Spleen (tissue), 7 donors: ENCODE measurements at regions not wholly inside any gene's neighbourhood (a gene's known extent, or its start where the extent isn't known, plus 50 kb on each side); places are given as distances from the start of the nearest gene placed in this dataset.
"Not testable (repeated sequence)": the region's sequence is repeated elsewhere in the genome, so short reads cannot be mapped to it uniquely, and the experiment has no call there.

Experiments
- POLR2A ChIP-seq, 3 donors: fragments of 450-650 bp; IDR thresholded peaks; one replicate each; pipeline ENCODE4 v1.5.1; 2017; ENCODE audit warnings: antibody characterized with exemption in 3 of 3, mild to moderate bottlenecking in 1 of 3
- POLR2AphosphoS5 ChIP-seq, 3 donors: sonication (generic); formaldehyde crosslinking; IDR thresholded peaks; one replicate each; pipeline ENCODE4 v1.5.1; 2017; ENCODE audit warnings: antibody characterized with exemption in 3 of 3
- TF ChIP-seq, protein P1 (sequence below), 11 experiments: fragments of 200-600 bp in 7 of 11; fragments of 450-650 bp in 4 of 11; sonication (generic) in 4 of 11; IDR thresholded peaks in 8 of 11; conservative IDR thresholded peaks in 3 of 11; 1 replicate in 7 of 11; 2 replicates in 4 of 11; pipeline versions ENCODE4 v1.4.0 to v1.8.0; 2016 to 2021; ENCODE audit warnings: antibody characterized with exemption in 11 of 11, inconsistent platforms in 4 of 11, mild to moderate bottlenecking in 1 of 11
- donor health status: DM: no; HTN: no; CAD: no; lungs with moderate emphysema.
- donor health status: DM: no; HTN: no; CAD: no.
- donor health status: DM: no; HTN: no; CAD: no.

DNA sequence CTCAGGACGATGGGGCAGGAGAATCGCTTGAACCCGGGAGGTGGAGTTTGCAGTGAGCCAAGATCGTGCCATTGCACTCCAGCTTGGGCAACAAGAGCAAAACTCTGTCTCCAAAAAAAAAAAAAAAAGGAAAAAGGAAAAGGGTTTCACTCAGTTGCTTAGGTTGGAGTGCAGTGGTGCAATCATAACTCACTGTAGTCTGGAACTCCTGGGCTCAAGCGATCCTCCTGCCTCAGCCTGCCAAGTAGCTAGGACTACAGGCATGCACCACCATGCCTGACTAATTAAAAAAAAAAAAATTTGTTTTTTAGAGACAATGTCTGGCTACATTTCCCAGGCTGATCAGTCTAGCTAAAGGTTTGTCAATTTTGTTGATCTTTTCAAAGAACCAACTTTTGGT, 76.7 kb downstream of the TMEM270 start:
- TF ChIP-seq, protein P1, sequence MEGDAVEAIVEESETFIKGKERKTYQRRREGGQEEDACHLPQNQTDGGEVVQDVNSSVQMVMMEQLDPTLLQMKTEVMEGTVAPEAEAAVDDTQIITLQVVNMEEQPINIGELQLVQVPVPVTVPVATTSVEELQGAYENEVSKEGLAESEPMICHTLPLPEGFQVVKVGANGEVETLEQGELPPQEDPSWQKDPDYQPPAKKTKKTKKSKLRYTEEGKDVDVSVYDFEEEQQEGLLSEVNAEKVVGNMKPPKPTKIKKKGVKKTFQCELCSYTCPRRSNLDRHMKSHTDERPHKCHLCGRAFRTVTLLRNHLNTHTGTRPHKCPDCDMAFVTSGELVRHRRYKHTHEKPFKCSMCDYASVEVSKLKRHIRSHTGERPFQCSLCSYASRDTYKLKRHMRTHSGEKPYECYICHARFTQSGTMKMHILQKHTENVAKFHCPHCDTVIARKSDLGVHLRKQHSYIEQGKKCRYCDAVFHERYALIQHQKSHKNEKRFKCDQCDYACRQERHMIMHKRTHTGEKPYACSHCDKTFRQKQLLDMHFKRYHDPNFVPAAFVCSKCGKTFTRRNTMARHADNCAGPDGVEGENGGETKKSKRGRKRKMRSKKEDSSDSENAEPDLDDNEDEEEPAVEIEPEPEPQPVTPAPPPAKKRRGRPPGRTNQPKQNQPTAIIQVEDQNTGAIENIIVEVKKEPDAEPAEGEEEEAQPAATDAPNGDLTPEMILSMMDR (IDR thresholded peaks at IDR 0.05 in 8 of 11, conservative IDR thresholded peaks at IDR 0.05 in 3 of 11), result not testable (repeated sequence)
- not testable (repeated sequence) for TF ChIP-seq POLR2AphosphoS5, POLR2A (IDR thresholded peaks at IDR 0.05)
